T47D (cell line): ENCODE measurements at regions not wholly inside any gene's neighbourhood (a gene's known extent, or its start where the extent isn't known, plus 50 kb on each side); places are given as distances from the start of the nearest gene placed in this dataset.

Experiments used
- DNase-seq, 2 experiments: peaks; one replicate each; pipeline versions ENCODE4 v3.0.0 to v3.0.0-alpha.2; 2011 to 2012; ENCODE audit warnings: low read depth in 1 of 2, low spot score in 1 of 2
- JUND ChIP-seq: IDR thresholded peaks from 2 replicates; pipeline ENCODE4 v1.6.1; 2012; ENCODE audit warnings: low read depth
- in situ Hi-C: cut with HindIII; loops from 2 replicates; pipeline ENCODE4 v1.10.0; 2016; ENCODE audit warnings: low sequenced_read_pairs, low pct_unique_long_range_greater_than_20kb

DNA sequence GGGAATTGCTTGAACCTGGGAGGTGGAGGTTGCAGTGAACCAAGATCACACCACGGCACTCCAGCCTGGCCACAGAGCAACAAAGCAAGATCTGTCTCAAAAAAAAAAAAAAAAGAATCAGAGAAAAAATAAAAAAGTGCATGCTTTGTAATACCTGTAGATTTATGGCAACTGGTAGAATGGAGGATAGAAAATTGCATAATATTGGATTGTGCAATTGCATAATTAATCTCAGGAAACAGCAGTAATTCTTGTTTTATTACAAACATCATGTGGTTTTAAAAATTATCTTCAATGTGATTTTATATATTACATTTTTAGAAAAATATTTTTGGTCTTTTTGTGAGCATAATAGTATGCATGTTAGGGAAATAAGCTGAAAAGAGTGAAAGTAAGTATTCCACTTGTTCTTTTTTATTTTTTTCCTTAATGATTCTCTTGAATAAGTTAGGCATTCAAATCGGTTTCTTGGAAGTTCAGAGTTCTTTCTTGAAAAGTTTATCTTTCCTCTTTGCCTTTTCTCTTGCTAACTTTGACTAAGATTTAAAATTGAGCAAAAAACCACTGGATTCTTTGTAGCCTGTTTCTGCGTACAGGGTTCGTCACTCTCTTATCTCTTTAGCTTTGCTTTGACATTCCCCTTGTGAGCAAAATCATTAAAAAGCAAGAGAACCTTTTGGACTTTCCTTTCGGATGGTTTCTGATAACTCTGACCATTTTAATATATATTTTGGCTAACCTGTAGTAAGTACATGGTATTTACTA is 127.5 kb upstream of the ADAMTS5 start:
- no peak for DNase-seq
- in situ Hi-C loops: no loop called here
- no peak for TF ChIP-seq JUND

DNA sequence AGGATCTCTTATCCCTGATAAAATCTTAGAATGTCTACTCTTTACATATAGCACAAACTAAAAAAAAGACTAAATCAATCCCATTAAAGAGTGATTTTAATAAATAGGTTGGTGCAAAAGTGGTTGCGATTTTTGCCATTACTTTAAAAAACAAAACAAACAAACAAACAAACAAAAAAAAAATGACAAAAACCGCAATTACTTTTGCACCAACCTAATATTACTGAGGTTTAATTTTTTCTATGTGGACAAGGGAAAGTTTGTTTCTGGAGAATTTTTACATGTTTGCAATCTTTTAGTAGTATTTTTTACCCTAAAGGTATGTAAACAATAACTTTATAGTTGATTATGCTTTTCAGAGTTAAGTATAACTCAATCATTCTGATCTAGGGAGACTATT is 119.7 kb upstream of the ADAMTS5 start:
- DNase-seq: no peak
- in situ Hi-C loops: no loop called here
- no peak for TF ChIP-seq JUND

DNA sequence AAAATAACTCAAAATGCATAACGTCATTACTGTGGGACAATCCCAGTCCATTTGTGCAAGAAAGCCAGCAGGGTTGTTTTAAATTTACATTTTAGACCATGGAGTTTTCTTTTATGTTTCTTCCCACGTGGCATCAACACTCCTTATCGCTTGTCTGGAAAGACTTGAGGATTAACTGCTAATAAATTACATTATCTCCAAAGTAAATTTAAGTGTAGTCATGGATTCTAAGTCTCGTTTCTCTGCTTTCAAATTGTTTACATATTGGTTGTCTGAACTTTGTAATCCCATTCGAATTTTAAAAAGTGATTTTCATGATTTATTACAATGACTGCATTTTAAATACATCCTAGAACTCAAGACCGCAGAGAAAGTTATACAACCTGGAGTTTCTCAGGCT is 119.3 kb upstream of the ADAMTS5 start:
- TF ChIP-seq JUND: no peak
- in situ Hi-C loops: no loop called here
- DNase-seq: no peak

DNA sequence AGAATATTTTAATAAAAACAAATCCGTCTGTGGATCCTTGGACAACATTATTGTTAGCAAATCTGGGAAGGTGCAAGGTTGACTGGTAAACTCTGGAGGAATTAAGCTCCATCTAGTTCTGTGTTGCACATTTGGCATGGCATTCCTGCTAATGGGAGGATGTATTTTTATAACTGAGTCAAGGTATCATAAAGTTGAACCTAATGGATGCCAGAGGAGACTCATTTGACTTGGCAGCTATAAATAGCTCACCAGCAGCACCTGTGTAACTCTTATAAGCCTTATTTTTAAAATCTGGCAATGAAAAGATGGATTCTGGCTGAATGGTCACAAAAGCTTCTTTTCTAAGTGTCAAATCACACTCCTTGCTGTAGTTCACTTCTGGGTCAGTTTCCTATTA is 118.5 kb upstream of the ADAMTS5 start:
- in situ Hi-C loops: no loop called here
- no peak for DNase-seq
- no peak for TF ChIP-seq JUND

DNA sequence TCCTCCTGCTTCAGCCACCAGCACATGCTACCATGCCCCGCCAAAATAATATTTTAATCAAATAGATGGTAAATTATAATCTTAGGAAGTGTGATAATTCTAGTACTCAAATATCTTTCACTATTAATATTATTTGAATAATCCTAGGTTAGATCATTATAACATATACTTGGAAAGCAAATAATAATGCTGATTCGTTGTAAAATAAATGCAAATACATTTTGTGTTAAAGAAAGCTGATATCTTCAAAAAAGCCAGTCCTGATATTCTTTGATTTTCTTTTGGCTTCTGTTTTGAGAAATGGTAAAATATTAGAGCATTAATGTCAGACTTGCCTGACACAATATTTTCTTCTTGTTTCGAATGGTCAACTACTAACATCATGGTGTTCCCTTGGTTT is 116.3 kb upstream of the ADAMTS5 start:
- in situ Hi-C loops: no loop called here
- no peak for TF ChIP-seq JUND
- no peak for DNase-seq

DNA sequence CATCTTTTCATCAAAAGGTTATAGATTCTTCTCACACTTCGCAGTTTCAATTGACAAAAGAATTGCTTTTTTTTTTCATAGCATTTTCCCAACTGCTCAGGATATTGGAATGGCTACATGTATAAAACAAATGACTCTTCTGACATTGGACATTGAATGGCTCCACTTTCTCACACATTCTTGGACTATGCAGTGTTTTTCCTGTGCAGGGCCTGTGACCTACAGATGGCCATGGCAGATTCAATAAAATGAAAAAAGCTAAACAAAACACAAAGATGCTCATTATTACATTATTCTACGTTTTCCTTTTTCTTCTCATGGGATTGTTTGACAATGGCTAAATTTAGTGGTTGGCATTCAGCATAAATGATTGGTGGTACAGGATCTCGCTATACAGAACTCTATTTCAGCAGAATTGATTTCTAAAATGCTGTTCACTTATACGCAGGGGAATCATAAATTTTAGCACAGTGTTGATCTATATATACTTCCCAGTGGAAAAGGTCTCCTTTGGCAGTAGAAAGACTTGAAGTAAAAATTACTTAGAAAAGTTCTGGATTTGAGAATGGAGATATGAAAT is 115.6 kb upstream of the ADAMTS5 start:
- in situ Hi-C loops: no loop called here
- TF ChIP-seq JUND: no peak
- no peak for DNase-seq

DNA sequence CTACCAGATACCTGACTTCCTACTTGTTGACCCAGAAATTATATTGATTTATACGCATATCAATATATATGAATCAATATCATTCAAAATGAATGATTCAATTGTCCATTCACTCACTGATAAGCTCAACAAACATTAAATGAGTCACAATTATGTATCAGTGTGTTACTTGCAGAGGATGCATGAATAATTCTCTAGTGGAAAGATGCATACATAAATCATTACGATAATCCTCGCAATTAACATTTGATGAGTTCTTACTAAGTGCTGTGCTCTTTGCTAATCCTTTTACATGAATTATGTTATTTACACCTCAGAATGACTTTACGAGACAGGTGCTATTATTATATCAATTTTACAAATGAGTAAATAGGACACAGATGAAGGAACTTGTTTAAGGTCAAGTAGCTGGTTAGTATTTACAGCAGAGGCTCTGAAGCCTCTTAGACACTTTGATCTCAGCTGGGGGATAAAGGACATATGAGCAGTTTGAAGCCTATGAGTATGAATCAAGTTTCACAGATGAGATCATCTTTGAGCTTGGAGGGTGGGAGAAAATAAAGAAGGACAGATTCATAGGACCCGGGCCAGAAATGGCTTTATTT is 112.8 kb upstream of the ADAMTS5 start:
- in situ Hi-C loops: no loop called here
- DNase-seq: no peak
- TF ChIP-seq JUND: no peak

GRCh38 chr21:27078915-27079314 is 112.0 kb upstream of the ADAMTS5 start:
- in situ Hi-C loops: no loop called here
- TF ChIP-seq JUND: no peak
- no peak for DNase-seq

- in situ Hi-C loops: no loop called here
- no peak for DNase-seq
- no peak for TF ChIP-seq JUND
Observed at GRCh38 chr21:27077501-27077900, 110.6 kb upstream of the ADAMTS5 start.

DNA sequence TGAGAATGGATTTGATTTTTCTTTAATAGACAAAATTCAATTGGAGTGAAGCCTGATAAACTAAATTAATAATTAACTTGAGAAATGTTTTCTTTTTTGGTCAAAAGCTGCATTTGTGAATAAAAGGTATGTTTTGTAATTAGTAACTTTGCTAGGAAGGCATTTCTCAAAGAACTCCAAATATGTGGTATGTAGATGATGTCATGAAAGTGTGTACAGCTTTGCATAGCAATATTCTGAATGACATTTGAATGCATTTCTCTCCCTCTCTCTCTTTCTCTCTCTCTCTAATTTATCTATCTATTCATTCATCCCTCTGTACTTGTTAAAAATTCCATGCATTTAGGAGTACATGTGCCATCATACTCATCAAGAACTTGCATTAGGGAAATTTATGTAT is 109.1 kb upstream of the ADAMTS5 start:
- in situ Hi-C loops: no loop called here
- TF ChIP-seq JUND: no peak
- no peak for DNase-seq

DNA sequence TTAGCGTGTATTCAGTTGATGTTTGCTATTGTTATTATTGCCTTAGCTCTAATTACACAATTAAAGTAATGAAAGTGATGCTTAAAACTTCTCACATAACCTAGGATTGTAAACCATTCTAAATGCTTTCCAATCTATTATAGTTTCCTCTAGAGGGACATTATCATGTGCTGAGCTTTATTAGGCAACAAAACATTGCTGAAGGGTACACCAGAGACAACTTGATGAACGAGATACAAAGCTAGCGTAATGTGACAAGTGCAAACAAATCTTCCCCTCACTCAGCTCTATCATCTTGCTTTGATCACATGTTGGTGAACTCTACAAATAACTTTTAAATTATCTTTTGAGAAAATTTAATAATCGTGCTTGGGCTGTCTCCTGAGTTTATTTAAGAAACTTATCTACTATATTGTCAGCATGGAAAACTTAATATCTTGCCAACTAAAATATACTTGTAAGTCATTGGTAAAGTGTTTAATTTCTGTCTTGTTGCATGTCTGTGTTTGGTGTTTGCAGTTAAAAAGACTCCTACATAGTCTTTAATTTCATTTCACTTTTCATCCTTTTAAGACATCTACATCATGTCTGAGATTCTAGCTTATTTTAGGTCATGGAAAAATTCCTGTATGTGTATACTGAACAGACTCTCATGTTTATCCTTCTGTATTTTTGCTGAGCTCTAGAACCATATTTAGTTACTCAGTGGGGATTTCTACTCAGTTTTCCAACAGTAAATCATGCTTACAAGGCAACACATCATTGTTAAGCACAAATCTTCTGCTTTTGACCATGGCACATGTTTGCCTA is 104.2 kb upstream of the ADAMTS5 start:
- in situ Hi-C loops: no loop called here
- TF ChIP-seq JUND: no peak
- no peak for DNase-seq

- no peak for TF ChIP-seq JUND
- DNase-seq: no peak
Observed at GRCh38 chr21:27068811-27069210, 101.9 kb upstream of the ADAMTS5 start.

DNA sequence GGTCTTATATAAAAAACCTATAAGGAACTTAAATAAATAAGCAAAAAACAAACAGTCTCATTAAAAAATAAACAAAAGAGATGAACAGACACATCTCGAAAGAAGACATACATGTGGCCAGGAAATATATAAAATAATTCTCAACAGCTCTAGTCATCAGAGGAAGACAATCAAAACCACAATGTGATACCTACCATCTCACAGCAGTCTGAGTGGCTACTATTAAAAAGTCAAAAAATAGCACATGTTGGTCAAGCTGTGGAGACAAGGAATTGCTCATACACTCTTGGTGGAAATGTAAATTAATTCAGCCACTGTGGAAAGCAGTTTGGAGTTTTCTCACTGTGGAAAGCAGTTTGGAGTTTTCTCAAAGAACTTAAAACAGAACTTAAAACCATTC is 100.3 kb upstream of the ADAMTS5 start:
- in situ Hi-C loops: no loop called here
- DNase-seq: no peak
- no peak for TF ChIP-seq JUND

More at GRCh38 chr21:27068811-27069210, 101.9 kb upstream of the ADAMTS5 start:
- in situ Hi-C loops: no loop called here
